A673 (cell line): ENCODE measurements at regions not wholly inside any gene's neighbourhood (a gene's known extent, or its start where the extent isn't known, plus 50 kb on each side); places are given as distances from the start of the nearest gene placed in this dataset.

Experiments
- BruUV-seq: library from RNA; stranded (reverse); fragments of 400-500 nt; replicated peaks from 2 replicates; lab custom pipeline; 2021; lab: Mats Ljungman, UMichigan
- CTCF ChIA-PET: fragments of 300-600 bp; sonication (Branson Sonifier 250); formaldehyde crosslinking; loops from one replicate; lab custom pipeline; 2022; ENCODE audit warnings: antibody characterized with exemption; lab: Charles Lee
- POLR2A ChIA-PET: fragments of 300-600 bp; sonication (Branson Sonifier 250); formaldehyde crosslinking; loops from one replicate; lab custom pipeline; 2022; ENCODE audit warnings: antibody characterized with exemption; ENCODE audit not compliant: low non-redundant PET; lab: Charles Lee
- DNase-seq: peaks from one replicate; pipeline ENCODE4 v3.0.0-alpha.2; 2015; ENCODE audit warnings: low spot score
- H3K27ac ChIP-seq: fragments of 200-600 bp; sonication (generic); 2 replicates; pipeline ENCODE4 v1.5.1; 2016; ENCODE audit warnings: mixed run types, low read depth, mild to moderate bottlenecking, mixed read lengths, antibody characterized with exemption, low read length; ENCODE audit not compliant: poor library complexity, severe bottlenecking
- H3K27me3 ChIP-seq: fragments of 200-600 bp; sonication (generic); replicated peaks from 2 replicates; pipeline ENCODE4 v1.6.1; 2017; ENCODE audit warnings: mixed run types, low read depth, mild to moderate bottlenecking, mixed read lengths, antibody characterized with exemption, low read length; ENCODE audit not compliant: insufficient read depth, poor library complexity
- H3K36me3 ChIP-seq: fragments of 200-600 bp; sonication (generic); 2 replicates; pipeline ENCODE4 v1.6.1; 2016; ENCODE audit warnings: mixed run types, mild to moderate bottlenecking, mixed read lengths, antibody characterized with exemption, low read length; ENCODE audit not compliant: insufficient read depth, poor library complexity, severe bottlenecking
- H3K4me1 ChIP-seq: fragments of 200-600 bp; sonication (generic); 2 replicates; pipeline ENCODE4 v1.6.1; 2017; ENCODE audit warnings: mixed run types, mild to moderate bottlenecking, mixed read lengths, antibody characterized with exemption, low read length; ENCODE audit not compliant: insufficient read depth, poor library complexity, severe bottlenecking
- H3K4me3 ChIP-seq: fragments of 200-600 bp; sonication (generic); 2 replicates; pipeline ENCODE4 v1.5.1; 2016; ENCODE audit warnings: low read depth, mixed run types, mild to moderate bottlenecking, mixed read lengths, low read length; ENCODE audit not compliant: poor library complexity, severe bottlenecking
- H3K9me3 ChIP-seq: fragments of 200-600 bp; sonication (generic); 2 replicates; pipeline ENCODE4 v1.6.1; 2016; ENCODE audit warnings: mixed run types, low read depth, mild to moderate bottlenecking, mixed read lengths, antibody characterized with exemption, low read length; ENCODE audit not compliant: poor library complexity, severe bottlenecking
- EZH2 ChIP-seq: fragments of 200-600 bp; sonication (generic); IDR thresholded peaks from 2 replicates; pipeline ENCODE4 v1.6.1; 2017; ENCODE audit warnings: borderline replicate concordance, low read depth, mild to moderate bottlenecking, mixed read lengths, antibody characterized with exemption, low read length; ENCODE audit not compliant: poor library complexity, severe bottlenecking
- intact Hi-C: fragments of 100-400 bp; cut with micrococcal nuclease; formaldehyde crosslinking; loops from one replicate; pipeline ENCODE4 v1.10.0; 2022; ENCODE audit not compliant: unreplicated experiment
- TF ChIP-seq, protein P1 (sequence below): fragments of 300-800, 200-600 bp; sonication (generic); conservative IDR thresholded peaks from 2 replicates; pipeline ENCODE4 v1.5.1; 2017; ENCODE audit warnings: low read depth, mild to moderate bottlenecking, antibody characterized with exemption, low read length, moderate library complexity, mixed read lengths

DNA sequence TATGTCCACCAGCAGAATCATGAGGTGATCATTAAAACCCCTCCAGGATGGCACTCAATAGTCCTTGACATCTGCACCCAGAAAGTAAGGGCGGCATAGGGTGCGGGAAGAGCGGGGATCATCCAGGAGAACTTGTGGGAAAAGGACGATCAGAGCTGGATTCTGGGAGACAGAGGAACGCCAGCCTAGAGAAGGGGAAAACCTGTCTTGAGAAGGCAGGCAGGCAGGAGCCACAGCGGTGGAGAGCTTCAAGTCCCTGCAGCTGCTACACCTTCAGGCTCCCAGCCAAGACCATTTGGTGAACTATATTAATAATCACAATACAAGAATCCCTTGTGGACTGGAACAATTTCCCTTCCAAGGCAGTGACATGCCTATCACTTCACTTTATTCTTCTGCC lies 134.3 kb downstream of the BUD13 start:
- H3K36me3 ChIP-seq, result no peaks in the 10 kb centered on the region
- POLR2A ChIA-PET, result no interaction called here
- no peak overlapping the region for H3K27ac ChIP-seq
- DNase-seq, result no peak
- H3K4me3 ChIP-seq, result no peak overlapping the region
- peaks cover 30% of the 10 kb centered on the region for H3K27me3 ChIP-seq
- TF ChIP-seq, protein P1, sequence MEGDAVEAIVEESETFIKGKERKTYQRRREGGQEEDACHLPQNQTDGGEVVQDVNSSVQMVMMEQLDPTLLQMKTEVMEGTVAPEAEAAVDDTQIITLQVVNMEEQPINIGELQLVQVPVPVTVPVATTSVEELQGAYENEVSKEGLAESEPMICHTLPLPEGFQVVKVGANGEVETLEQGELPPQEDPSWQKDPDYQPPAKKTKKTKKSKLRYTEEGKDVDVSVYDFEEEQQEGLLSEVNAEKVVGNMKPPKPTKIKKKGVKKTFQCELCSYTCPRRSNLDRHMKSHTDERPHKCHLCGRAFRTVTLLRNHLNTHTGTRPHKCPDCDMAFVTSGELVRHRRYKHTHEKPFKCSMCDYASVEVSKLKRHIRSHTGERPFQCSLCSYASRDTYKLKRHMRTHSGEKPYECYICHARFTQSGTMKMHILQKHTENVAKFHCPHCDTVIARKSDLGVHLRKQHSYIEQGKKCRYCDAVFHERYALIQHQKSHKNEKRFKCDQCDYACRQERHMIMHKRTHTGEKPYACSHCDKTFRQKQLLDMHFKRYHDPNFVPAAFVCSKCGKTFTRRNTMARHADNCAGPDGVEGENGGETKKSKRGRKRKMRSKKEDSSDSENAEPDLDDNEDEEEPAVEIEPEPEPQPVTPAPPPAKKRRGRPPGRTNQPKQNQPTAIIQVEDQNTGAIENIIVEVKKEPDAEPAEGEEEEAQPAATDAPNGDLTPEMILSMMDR, result no peak
- no peak for TF ChIP-seq EZH2
- intact Hi-C loops, result no loop called here
- no TSS peak for BruUV-seq
- no peaks in the 10 kb centered on the region for H3K9me3 ChIP-seq
- H3K4me1 ChIP-seq, result no peaks in the 10 kb centered on the region
- CTCF ChIA-PET, result interaction anchor here (0.5 kb wide), 1 partner anchor 54 kb away, joined by 3 read pairs; no protein-coding TSS in a partner anchor

DNA sequence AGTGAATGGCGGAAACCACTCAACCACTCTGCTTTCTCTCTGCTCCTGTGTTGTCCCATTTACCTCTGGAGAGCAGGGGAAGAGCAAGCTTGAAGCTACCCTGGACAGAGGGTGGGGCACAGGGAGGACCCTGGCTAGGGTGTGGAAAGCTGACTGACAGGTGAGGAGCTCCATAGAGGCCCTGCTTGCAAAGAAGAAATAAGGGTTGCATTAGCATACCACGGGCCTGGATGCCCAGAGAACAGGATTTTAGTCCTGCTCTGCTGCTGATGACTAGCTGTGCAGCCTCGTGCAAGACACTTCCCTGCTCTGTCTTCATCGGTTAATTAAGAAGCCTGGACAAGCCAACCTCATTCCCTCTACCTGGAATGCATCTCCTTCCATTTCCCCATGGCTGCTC lies 135.0 kb downstream of the BUD13 start:
- POLR2A ChIA-PET, result no interaction called here
- CTCF ChIA-PET, result interaction anchor here (0.5 kb wide), 1 partner anchor 55 kb away, joined by 3 read pairs; no protein-coding TSS in a partner anchor

DNA sequence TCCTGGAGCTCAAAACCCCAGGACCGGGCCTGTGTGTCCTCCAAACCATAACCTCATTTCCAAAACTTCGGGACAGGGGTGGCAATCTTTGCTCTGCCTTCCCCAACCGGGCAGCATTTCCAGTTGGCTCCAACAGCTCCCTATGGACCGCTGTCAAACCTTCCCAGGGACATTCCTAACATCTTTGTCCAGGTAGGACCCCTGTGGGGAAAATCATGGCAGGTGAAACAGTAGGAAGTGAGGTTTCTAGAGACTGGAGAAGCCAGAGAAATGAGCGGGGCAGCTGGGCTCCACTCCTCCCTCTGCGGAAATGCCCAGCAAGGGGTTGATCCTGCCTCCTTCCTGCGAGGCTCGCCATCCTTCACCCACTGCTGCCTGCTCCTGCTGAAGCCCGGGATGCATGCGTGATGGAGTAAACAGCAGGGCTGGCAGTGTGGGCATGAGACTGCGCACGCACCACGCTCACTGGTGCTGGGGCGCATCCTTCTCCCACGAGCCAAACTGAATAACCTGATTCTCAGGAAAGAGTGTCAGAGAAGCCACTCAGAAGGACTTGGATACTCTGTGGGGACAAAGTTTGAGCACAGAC lies 136.4 kb downstream of the BUD13 start:
- peaks cover 31% of the 10 kb centered on the region for H3K27me3 ChIP-seq
- intact Hi-C loops, result no loop called here
- ChIA-PET POLR2A (no interaction called here), CTCF (no interaction called here)
- no peak overlapping the region for H3K4me3 ChIP-seq
- H3K4me1 ChIP-seq, result no peaks in the 10 kb centered on the region
- no peaks in the 10 kb centered on the region for H3K36me3 ChIP-seq
- DNase-seq, result no peak
- no TSS peak for BruUV-seq
- no peak overlapping the region for H3K27ac ChIP-seq
- no peaks in the 10 kb centered on the region for H3K9me3 ChIP-seq
- no peak for TF ChIP-seq EZH2
- TF ChIP-seq, protein P1, result no peak

More for the DNA sequence above, 135.0 kb downstream of the BUD13 start:
- no peak for TF ChIP-seq EZH2
- TF ChIP-seq, protein P1, result no peak
- H3K27me3 ChIP-seq, result peaks cover 30% of the 10 kb centered on the region
- intact Hi-C loops, result no loop called here
- DNase-seq, result no peak
- no peak overlapping the region for H3K27ac ChIP-seq
- H3K9me3 ChIP-seq, result no peaks in the 10 kb centered on the region
- no TSS peak for BruUV-seq
- no peaks in the 10 kb centered on the region for H3K4me1 ChIP-seq
- H3K4me3 ChIP-seq, result no peak overlapping the region
- no peaks in the 10 kb centered on the region for H3K36me3 ChIP-seq
